ENCODE measurements at regions not wholly inside any gene's neighbourhood (a gene's known extent, or its start where the extent isn't known, plus 50 kb on each side); places are given as distances from the start of the nearest gene placed in this dataset.

DNA sequence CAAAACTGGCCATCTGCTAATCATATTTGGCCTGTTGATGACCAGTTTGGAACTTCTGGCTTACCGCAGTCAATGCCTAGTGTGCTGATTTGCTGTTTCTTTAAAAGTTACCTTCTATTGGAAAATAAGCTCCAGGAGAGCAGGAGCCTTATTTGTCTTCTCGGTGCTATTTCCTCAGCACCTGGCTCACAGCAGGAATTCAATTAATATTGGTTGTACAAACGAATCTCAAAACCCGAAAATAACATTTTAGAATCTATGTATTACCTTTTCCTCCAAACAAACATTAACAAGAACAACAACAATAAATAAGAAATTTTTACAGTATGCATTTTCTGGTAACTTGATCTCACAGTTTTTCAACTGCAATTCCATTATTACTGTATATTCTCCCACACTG, 1080.7 kb upstream of the MAP3K7 start:
- no peak for DNase-seq (ENCODE audit: low spot score)
- Histone ChIP-seq H3K4me3 (ENCODE audit: low read depth, low read length, poor library complexity, severe bottlenecking) (no peak overlapping the region), H3K9me3 (ENCODE audit: low read depth, low read length, poor library complexity, severe bottlenecking) (peaks cover 3% of the 10 kb centered on the region), H3K27ac (ENCODE audit: low read depth, low read length, poor library complexity, severe bottlenecking) (no peak overlapping the region), H3K4me1 (ENCODE audit: insufficient read depth, low read length, poor library complexity, severe bottlenecking) (no peaks in the 10 kb centered on the region), H3K27me3 (replicated peaks; ENCODE audit: insufficient read depth, low read depth, low read length, poor library complexity) (no peaks in the 10 kb centered on the region), H3K36me3 (ENCODE audit: insufficient read depth, low read length, poor library complexity, severe bottlenecking) (no peaks in the 10 kb centered on the region)
- BruUV-seq (replicated peaks) = no TSS peak
- TF ChIP-seq, protein P1, sequence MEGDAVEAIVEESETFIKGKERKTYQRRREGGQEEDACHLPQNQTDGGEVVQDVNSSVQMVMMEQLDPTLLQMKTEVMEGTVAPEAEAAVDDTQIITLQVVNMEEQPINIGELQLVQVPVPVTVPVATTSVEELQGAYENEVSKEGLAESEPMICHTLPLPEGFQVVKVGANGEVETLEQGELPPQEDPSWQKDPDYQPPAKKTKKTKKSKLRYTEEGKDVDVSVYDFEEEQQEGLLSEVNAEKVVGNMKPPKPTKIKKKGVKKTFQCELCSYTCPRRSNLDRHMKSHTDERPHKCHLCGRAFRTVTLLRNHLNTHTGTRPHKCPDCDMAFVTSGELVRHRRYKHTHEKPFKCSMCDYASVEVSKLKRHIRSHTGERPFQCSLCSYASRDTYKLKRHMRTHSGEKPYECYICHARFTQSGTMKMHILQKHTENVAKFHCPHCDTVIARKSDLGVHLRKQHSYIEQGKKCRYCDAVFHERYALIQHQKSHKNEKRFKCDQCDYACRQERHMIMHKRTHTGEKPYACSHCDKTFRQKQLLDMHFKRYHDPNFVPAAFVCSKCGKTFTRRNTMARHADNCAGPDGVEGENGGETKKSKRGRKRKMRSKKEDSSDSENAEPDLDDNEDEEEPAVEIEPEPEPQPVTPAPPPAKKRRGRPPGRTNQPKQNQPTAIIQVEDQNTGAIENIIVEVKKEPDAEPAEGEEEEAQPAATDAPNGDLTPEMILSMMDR (conservative IDR thresholded peaks at IDR 0.05; ENCODE audit: low read depth, low read length) = no peak
- TF ChIP-seq EZH2 (IDR thresholded peaks at IDR 0.05; ENCODE audit: borderline replicate concordance, low read depth, low read length, poor library complexity, severe bottlenecking) = no peak
- CTCF ChIA-PET = no interaction called here
- intact Hi-C loops (cut with micrococcal nuclease; ENCODE audit: unreplicated experiment) = no loop called here
- POLR2A ChIA-PET (ENCODE audit: low non-redundant PET) = no interaction called here

DNA sequence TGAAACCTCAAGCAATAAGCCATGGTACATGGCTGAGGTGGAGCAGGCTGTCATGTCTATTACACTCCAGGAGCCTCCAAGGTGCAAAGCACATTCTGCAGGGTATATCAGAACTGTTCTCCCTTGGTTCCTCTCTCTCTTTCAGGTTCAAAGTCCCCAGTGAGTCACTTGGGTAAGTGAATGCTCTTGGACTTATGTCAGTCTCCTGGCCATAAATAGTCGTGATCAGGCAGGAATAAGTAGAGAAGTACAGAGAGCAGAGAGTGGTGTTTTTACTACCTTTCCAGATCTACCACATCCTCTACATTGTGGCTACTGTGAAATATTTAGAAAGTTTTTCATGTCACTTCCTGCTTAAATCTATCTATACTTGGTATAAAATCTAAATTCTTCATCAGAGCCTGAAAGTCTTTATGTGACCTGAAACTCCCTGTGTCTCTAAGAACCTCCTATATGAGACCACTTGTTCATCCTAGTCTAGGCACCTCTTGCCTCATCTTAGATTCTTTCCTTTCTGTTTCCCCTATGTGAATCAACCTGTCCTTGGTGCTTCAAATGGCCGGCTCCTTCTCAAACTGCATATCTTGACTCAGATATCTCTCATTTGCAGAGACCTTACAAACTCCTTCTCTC, 1077.6 kb upstream of the MAP3K7 start:
- no peak for DNase-seq (ENCODE audit: low spot score)
- Histone ChIP-seq H3K9me3 (ENCODE audit: low read depth, low read length, poor library complexity, severe bottlenecking) (peaks cover 3% of the 10 kb centered on the region), H3K4me1 (ENCODE audit: insufficient read depth, low read length, poor library complexity, severe bottlenecking) (no peaks in the 10 kb centered on the region), H3K4me3 (ENCODE audit: low read depth, low read length, poor library complexity, severe bottlenecking) (no peak overlapping the region), H3K36me3 (ENCODE audit: insufficient read depth, low read length, poor library complexity, severe bottlenecking) (no peaks in the 10 kb centered on the region), H3K27me3 (replicated peaks; ENCODE audit: insufficient read depth, low read depth, low read length, poor library complexity) (no peaks in the 10 kb centered on the region), H3K27ac (ENCODE audit: low read depth, low read length, poor library complexity, severe bottlenecking) (no peak overlapping the region)
- ChIA-PET CTCF (no interaction called here), POLR2A (ENCODE audit: low non-redundant PET) (no interaction called here)
- TF ChIP-seq, protein P1 (conservative IDR thresholded peaks at IDR 0.05; ENCODE audit: low read depth, low read length) = no peak
- intact Hi-C loops (cut with micrococcal nuclease; ENCODE audit: unreplicated experiment) = no loop called here
- no TSS peak for BruUV-seq (replicated peaks)

DNA sequence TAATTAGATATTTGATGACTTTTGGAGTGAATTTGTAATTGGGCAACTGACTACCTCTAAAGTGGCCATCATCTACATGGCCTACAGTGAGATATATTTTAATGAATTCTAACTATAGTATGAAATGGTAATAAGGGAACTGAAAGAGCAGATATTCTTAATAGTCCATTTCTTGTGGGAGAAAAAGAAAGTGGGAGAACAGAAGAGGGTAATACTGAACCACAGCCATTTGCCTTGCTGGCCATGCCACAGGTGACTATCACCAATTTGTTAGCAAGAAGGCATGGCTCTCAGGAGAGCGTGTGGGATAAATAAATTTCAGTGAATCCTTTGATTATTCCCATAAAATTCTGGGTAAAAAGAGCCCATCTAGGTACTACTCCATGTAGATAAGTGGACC, 1074.0 kb upstream of the MAP3K7 start:
- BruUV-seq (replicated peaks) = no TSS peak
- POLR2A ChIA-PET (ENCODE audit: low non-redundant PET) = no interaction called here
- no peaks in the 10 kb centered on the region for H3K4me1 ChIP-seq (ENCODE audit: insufficient read depth, low read length, poor library complexity, severe bottlenecking)
- no peak overlapping the region for H3K27ac ChIP-seq (ENCODE audit: low read depth, low read length, poor library complexity, severe bottlenecking)
- CTCF ChIA-PET = no interaction called here
- no peaks in the 10 kb centered on the region for H3K27me3 ChIP-seq (replicated peaks; ENCODE audit: insufficient read depth, low read depth, low read length, poor library complexity)
- no peak for DNase-seq (ENCODE audit: low spot score)
- no peaks in the 10 kb centered on the region for H3K36me3 ChIP-seq (ENCODE audit: insufficient read depth, low read length, poor library complexity, severe bottlenecking)
- no peak overlapping the region for H3K4me3 ChIP-seq (ENCODE audit: low read depth, low read length, poor library complexity, severe bottlenecking)
- intact Hi-C loops (cut with micrococcal nuclease; ENCODE audit: unreplicated experiment) = no loop called here
- no peak for TF ChIP-seq EZH2 (IDR thresholded peaks at IDR 0.05; ENCODE audit: borderline replicate concordance, low read depth, low read length, poor library complexity, severe bottlenecking)
- TF ChIP-seq, protein P1 (conservative IDR thresholded peaks at IDR 0.05; ENCODE audit: low read depth, low read length) = no peak
- H3K9me3 ChIP-seq (ENCODE audit: low read depth, low read length, poor library complexity, severe bottlenecking) = peaks cover 3% of the 10 kb centered on the region

Data from A673 (cell line).